ENCODE measurements at regions not wholly inside any gene's neighbourhood (a gene's known extent, or its start where the extent isn't known, plus 50 kb on each side); places are given as distances from the start of the nearest gene placed in this dataset.
A peak's percentile ranks its signal among the peaks of the same experiment; 100 is the strongest.

DNA sequence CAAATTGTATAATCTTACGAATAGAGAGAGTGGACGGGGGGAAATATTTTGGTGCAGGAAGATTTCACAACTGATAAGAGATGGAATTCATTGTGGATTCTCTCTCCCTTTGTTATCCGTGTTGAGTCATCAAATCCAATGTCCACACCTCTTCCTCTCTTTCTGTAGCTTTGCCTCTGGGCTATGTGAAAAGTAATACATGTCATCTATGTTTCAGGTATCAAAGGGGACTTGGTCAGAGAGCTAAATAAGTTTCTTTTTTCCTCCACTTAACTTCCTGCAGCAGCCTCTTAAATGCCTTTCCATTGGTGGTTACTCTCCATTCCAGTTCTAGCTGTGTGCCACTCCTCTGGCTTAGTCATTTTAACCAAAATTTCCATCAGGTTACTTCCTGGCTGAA, 169.3 kb upstream of the NXPH2 start:
- DNase-seq: peak; percentile 95
- peak; percentile 67 for ATAC-seq
- CTCF ChIA-PET: no interaction called here

DNA sequence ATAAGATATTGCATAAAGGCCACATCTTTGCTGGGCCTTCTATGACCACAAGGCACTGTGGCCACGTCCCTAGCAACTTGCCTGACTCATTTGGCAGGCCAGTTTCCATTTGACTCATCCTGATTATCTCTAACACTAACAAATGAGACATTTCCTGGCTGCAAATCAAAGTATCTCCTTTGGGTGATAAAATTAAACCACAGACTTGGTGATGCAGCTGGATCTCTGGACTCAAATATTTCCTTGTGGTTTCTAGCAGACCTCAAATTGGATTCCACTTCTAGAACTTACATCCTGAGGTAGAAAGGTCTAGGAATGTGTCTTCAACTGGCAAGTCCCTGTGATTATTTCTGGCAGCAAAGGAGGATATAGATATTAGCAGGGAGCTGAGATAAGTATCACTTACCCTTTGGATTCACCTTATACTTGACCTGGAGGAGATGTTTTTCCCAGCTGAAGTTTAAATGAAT, 167.9 kb upstream of the NXPH2 start:
- intact Hi-C loops (cut with micrococcal nuclease): loop anchor here (1.0 to 5.0 kb wide), 3 partner anchors 85 to 175 kb away; no protein-coding TSS in a partner anchor
- Histone ChIP-seq H3K9me2 (replicated peaks; ENCODE audit: low read length) (no peaks in the 10 kb centered on the region), H3K4me2 (ENCODE audit: low read length) (peak overlapping the region; percentile 72), H3K9me3 (ENCODE audit: low read length) (no peaks in the 10 kb centered on the region), H3K27ac (ENCODE audit: low read length) (peak overlapping the region; percentile 97), H3K4me3 (ENCODE audit: low read length) (no peak overlapping the region), H3K36me3 (ENCODE audit: low read depth, low read length) (no peaks in the 10 kb centered on the region), H3K27me3 (ENCODE audit: low read length) (no peaks in the 10 kb centered on the region), H3K9ac (ENCODE audit: low read length) (peak overlapping the region; percentile 81), H3K4me1 (ENCODE audit: insufficient read depth, low read length) (peaks cover 44% of the 10 kb centered on the region), H3K79me2 (ENCODE audit: low read length) (no peaks in the 10 kb centered on the region), H4K20me1 (ENCODE audit: low read length) (no peaks in the 10 kb centered on the region), H2AFZ (ENCODE audit: low read length) (no peak overlapping the region), H3F3A (ENCODE audit: low read length, unreplicated experiment) (peaks cover 12% of the 10 kb centered on the region)
- POLR2A ChIA-PET (ENCODE audit: unreplicated experiment): interaction anchor here (1.2 kb wide), 1 partner anchor 16 kb away, joined by 5 read pairs; no protein-coding TSS in a partner anchor
- no TSS peak for BruUV-seq (replicated peaks)
- DNase-seq: peak; percentile 99
- CTCF ChIA-PET: interaction anchor here (0.6 kb wide), 1 partner anchor 135 kb away, joined by 3 read pairs; no protein-coding TSS in a partner anchor
- peak; percentile 73 for ATAC-seq
- TF ChIP-seq, protein P1, sequence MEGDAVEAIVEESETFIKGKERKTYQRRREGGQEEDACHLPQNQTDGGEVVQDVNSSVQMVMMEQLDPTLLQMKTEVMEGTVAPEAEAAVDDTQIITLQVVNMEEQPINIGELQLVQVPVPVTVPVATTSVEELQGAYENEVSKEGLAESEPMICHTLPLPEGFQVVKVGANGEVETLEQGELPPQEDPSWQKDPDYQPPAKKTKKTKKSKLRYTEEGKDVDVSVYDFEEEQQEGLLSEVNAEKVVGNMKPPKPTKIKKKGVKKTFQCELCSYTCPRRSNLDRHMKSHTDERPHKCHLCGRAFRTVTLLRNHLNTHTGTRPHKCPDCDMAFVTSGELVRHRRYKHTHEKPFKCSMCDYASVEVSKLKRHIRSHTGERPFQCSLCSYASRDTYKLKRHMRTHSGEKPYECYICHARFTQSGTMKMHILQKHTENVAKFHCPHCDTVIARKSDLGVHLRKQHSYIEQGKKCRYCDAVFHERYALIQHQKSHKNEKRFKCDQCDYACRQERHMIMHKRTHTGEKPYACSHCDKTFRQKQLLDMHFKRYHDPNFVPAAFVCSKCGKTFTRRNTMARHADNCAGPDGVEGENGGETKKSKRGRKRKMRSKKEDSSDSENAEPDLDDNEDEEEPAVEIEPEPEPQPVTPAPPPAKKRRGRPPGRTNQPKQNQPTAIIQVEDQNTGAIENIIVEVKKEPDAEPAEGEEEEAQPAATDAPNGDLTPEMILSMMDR (conservative IDR thresholded peaks at IDR 0.05; ENCODE audit: low read depth, low read length): no peak
- no peak for TF ChIP-seq EZH2phosphoT487 (IDR thresholded peaks at IDR 0.05; ENCODE audit: borderline replicate concordance, low read length)
- TF ChIP-seq EZH2 (IDR thresholded peaks at IDR 0.05; ENCODE audit: low read length, unreplicated experiment): no peak

More for the DNA sequence above, 169.3 kb upstream of the NXPH2 start:
- no peaks in the 10 kb centered on the region for H4K20me1 ChIP-seq (ENCODE audit: low read length)
- no peaks in the 10 kb centered on the region for H3K36me3 ChIP-seq (ENCODE audit: low read depth, low read length)
- POLR2A ChIA-PET (ENCODE audit: unreplicated experiment): interaction anchor here (0.6 kb wide), 1 partner anchor 292 kb away, joined by 4 read pairs; no protein-coding TSS in a partner anchor
- H3K4me1 ChIP-seq (ENCODE audit: insufficient read depth, low read length): peaks cover 44% of the 10 kb centered on the region
- H3K9me3 ChIP-seq (ENCODE audit: low read length): no peaks in the 10 kb centered on the region
- H3K4me2 ChIP-seq (ENCODE audit: low read length): peak overlapping the region; percentile 73
- no peak overlapping the region for H2AFZ ChIP-seq (ENCODE audit: low read length)
- peak overlapping the region; percentile 97 for H3K27ac ChIP-seq (ENCODE audit: low read length)
- BruUV-seq (replicated peaks): no TSS peak
- H3K79me2 ChIP-seq (ENCODE audit: low read length): no peaks in the 10 kb centered on the region
- 0 out of 2 replicates have a peak overlapping the region, but pooled peaks have one; percentile 22 for H3K4me3 ChIP-seq (ENCODE audit: low read length)
- no peak for TF ChIP-seq EZH2phosphoT487 (IDR thresholded peaks at IDR 0.05; ENCODE audit: borderline replicate concordance, low read length)
- TF ChIP-seq EZH2 (IDR thresholded peaks at IDR 0.05; ENCODE audit: low read length, unreplicated experiment): no peak
- TF ChIP-seq, protein P1 (conservative IDR thresholded peaks at IDR 0.05; ENCODE audit: low read depth, low read length): no peak
- H3F3A ChIP-seq (ENCODE audit: low read length, unreplicated experiment): peaks cover 12% of the 10 kb centered on the region
- no peaks in the 10 kb centered on the region for H3K9me2 ChIP-seq (replicated peaks; ENCODE audit: low read length)
- peak overlapping the region; percentile 81 for H3K9ac ChIP-seq (ENCODE audit: low read length)
- intact Hi-C loops (cut with micrococcal nuclease): loop anchor here (1.0 to 5.0 kb wide), 5 partner anchors 15 to 173 kb away; no protein-coding TSS in a partner anchor
- H3K27me3 ChIP-seq (ENCODE audit: low read length): no peaks in the 10 kb centered on the region

DNA sequence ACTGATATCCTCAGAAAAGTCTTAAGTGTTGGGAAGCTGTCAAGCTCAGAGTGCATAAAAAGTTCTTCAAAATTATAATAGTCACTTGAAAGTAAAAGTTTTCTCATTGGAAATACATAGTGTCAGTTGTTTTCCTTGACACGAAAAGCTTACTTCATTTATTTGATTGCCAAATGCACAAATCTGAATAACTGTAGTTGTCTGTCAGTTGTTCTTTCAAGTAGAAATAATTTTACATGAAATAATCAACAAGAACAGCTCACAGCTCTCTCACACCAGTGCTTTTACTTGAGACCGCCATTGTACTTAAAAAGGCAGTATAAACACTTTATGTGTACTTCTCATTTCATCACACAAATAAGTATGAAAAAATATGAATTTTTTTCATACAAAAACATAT, 163.3 kb upstream of the NXPH2 start:
- no peak overlapping the region for H3K4me2 ChIP-seq (ENCODE audit: low read length)
- no TSS peak for BruUV-seq (replicated peaks)
- POLR2A ChIA-PET (ENCODE audit: unreplicated experiment): no interaction called here

More for the DNA sequence above, 163.3 kb upstream of the NXPH2 start:
- ATAC-seq: no peak
- Histone ChIP-seq H3F3A (ENCODE audit: low read length, unreplicated experiment) (peaks cover 3% of the 10 kb centered on the region), H3K36me3 (ENCODE audit: low read depth, low read length) (no peaks in the 10 kb centered on the region), H3K27me3 (ENCODE audit: low read length) (no peaks in the 10 kb centered on the region), H3K9me2 (replicated peaks; ENCODE audit: low read length) (no peaks in the 10 kb centered on the region), H3K4me1 (ENCODE audit: insufficient read depth, low read length) (peaks cover 16% of the 10 kb centered on the region), H3K9me3 (ENCODE audit: low read length) (no peaks in the 10 kb centered on the region), H3K4me3 (ENCODE audit: low read length) (no peak overlapping the region), H4K20me1 (ENCODE audit: low read length) (no peaks in the 10 kb centered on the region), H3K79me2 (ENCODE audit: low read length) (no peaks in the 10 kb centered on the region), H3K27ac (ENCODE audit: low read length) (no peak overlapping the region), H2AFZ (ENCODE audit: low read length) (no peak overlapping the region), H3K9ac (ENCODE audit: low read length) (no peak overlapping the region)
- CTCF ChIA-PET: no interaction called here
- intact Hi-C loops (cut with micrococcal nuclease): no loop called here
- no peak for DNase-seq
- no peak for TF ChIP-seq EZH2phosphoT487 (IDR thresholded peaks at IDR 0.05; ENCODE audit: borderline replicate concordance, low read length)
- TF ChIP-seq, protein P1 (conservative IDR thresholded peaks at IDR 0.05; ENCODE audit: low read depth, low read length): no peak
- TF ChIP-seq EZH2 (IDR thresholded peaks at IDR 0.05; ENCODE audit: low read length, unreplicated experiment): no peak
